Cardiac muscle cell (in vitro differentiated cells and primary cell): ENCODE measurements at regions not wholly inside any gene's neighbourhood (a gene's known extent, or its start where the extent isn't known, plus 50 kb on each side); places are given as distances from the start of the nearest gene placed in this dataset.

ENCODE experiments used
- DNase-seq, 2 donors: peaks; one replicate each; pipeline versions ENCODE4 v3.0.0 to v3.0.0-alpha.2; 2010 to 2017; ENCODE audit warnings: low read depth in 1 of 2, low spot score in 1 of 2
- H3K27ac ChIP-seq: fragments of 200-600 bp; sonication (generic); 2 replicates; pipeline ENCODE4 v1.5.1; 2016
- H3K27me3 ChIP-seq: fragments of 200-600 bp; sonication (generic); 2 replicates; pipeline ENCODE4 v1.6.0; 2016; ENCODE audit warnings: control low read depth
- H3K36me3 ChIP-seq: fragments of 200-600 bp; sonication (generic); 2 replicates; pipeline ENCODE4 v1.5.1; 2016; ENCODE audit warnings: control low read depth
- H3K4me1 ChIP-seq: fragments of 200-600 bp; sonication (generic); 2 replicates; pipeline ENCODE4 v1.8.1; 2017; ENCODE audit warnings: low read depth, mild to moderate bottlenecking, mixed run types
- H3K4me3 ChIP-seq: fragments of 200-600 bp; sonication (generic); 2 replicates; pipeline ENCODE4 v1.5.1; 2016; ENCODE audit warnings: mild to moderate bottlenecking
- H3K9me3 ChIP-seq: fragments of 200-600 bp; sonication (generic); 2 replicates; pipeline ENCODE4 v1.5.1; 2017; ENCODE audit warnings: low read depth, mild to moderate bottlenecking, control low read depth
- TF ChIP-seq, protein P1 (sequence below): IDR thresholded peaks from 2 replicates; pipeline ENCODE4 v1.5.1; 2012; ENCODE audit warnings: low read depth, mild to moderate bottlenecking, low read length

DNA sequence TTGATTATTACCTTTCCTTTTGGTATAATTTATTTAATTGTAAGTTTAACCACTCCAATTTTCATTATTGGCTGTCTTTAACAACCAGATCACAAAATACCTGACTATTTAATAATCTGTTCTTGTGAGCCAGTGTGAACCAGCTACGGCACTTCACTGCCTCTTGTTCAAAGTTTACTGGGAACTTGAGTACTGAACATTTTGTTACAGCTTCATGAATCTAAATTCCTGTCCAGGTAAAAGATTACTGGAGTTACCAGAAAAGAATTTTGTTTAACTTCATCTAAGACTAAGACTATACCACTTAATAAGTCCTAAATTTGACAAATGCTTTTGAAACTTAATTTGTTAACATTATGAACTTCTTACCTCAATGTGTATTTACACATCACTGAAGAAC is 178.3 kb downstream of the FBXO8 start:
- TF ChIP-seq, protein P1, sequence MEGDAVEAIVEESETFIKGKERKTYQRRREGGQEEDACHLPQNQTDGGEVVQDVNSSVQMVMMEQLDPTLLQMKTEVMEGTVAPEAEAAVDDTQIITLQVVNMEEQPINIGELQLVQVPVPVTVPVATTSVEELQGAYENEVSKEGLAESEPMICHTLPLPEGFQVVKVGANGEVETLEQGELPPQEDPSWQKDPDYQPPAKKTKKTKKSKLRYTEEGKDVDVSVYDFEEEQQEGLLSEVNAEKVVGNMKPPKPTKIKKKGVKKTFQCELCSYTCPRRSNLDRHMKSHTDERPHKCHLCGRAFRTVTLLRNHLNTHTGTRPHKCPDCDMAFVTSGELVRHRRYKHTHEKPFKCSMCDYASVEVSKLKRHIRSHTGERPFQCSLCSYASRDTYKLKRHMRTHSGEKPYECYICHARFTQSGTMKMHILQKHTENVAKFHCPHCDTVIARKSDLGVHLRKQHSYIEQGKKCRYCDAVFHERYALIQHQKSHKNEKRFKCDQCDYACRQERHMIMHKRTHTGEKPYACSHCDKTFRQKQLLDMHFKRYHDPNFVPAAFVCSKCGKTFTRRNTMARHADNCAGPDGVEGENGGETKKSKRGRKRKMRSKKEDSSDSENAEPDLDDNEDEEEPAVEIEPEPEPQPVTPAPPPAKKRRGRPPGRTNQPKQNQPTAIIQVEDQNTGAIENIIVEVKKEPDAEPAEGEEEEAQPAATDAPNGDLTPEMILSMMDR = no peak
- Histone ChIP-seq H3K9me3 (no peaks in the 10 kb centered on the region), H3K27me3 (no peaks in the 10 kb centered on the region), H3K4me3 (no peak overlapping the region), H3K27ac (no peak overlapping the region), H3K36me3 (no peaks in the 10 kb centered on the region), H3K4me1 (no peaks in the 10 kb centered on the region)
- DNase-seq = no peak

DNA sequence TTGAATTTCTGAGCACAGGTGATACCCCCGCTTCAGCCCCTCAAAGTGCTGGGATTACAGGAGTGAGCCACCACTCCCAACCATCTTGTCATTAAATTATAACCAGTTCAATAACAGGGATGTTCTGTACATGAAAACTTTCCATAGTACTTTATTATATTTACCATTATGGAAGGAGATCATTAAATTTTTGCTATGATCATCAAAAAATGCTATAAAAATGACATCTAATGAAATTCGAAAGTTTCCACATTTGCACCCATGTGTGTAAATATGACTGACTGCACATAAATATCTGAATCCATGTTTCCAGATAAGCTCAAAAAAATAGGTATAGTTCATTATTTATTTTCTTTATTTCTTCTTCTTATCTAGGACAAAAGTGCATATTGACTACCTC is 182.6 kb downstream of the FBXO8 start:
- no peaks in the 10 kb centered on the region for H3K4me1 ChIP-seq
- H3K27me3 ChIP-seq = no peaks in the 10 kb centered on the region
- H3K4me3 ChIP-seq = no peak overlapping the region
- no peaks in the 10 kb centered on the region for H3K9me3 ChIP-seq
- TF ChIP-seq, protein P1 = no peak
- no peaks in the 10 kb centered on the region for H3K36me3 ChIP-seq
- no peak overlapping the region for H3K27ac ChIP-seq
- DNase-seq = no peak

DNA sequence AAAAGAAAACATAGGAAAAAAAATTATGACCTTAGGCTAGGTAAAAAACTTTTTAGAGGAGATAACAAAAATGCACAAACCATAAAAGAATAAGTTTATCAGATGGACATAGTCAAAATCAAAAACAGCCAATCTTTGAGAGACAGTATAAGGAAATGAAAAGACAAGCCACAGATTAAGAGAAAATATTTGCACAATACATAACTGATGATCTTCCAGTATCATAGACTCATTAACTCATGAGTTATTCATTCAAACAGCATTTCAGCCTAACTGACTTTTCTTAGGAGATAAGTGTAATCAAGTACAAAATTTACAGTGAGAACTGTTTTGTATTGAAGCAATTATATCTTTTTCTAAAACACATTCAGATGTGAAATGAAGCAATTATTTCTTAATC is 183.8 kb downstream of the FBXO8 start:
- H3K27me3 ChIP-seq = no peaks in the 10 kb centered on the region
- no peaks in the 10 kb centered on the region for H3K36me3 ChIP-seq
- no peaks in the 10 kb centered on the region for H3K4me1 ChIP-seq
- TF ChIP-seq, protein P1 = no peak
- H3K9me3 ChIP-seq = no peaks in the 10 kb centered on the region
- no peak overlapping the region for H3K27ac ChIP-seq
- no peak for DNase-seq
- no peak overlapping the region for H3K4me3 ChIP-seq

DNA sequence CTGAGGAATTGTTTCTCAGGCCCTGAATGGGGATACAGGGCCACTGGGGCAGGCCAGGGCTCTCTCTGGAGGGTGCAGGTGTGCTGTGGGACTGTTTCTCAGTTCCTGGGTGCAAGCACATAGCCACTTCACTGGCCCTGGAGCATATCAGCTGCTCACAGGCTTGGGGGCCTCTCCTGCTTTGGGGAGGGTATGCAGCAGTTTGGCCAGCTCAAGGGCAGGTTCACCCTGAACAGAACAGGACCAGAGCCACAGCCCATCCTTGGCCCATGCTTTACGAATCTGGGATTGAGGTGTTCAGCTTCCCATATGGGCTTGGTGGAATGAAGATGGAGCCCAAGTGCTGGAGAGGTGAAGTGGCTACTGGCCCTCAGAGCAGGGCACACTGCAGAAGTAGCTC is 186.5 kb downstream of the FBXO8 start:
- Histone ChIP-seq H3K27ac (no peak overlapping the region), H3K27me3 (no peaks in the 10 kb centered on the region), H3K4me1 (no peaks in the 10 kb centered on the region), H3K9me3 (no peaks in the 10 kb centered on the region), H3K4me3 (no peak overlapping the region), H3K36me3 (no peaks in the 10 kb centered on the region)
- TF ChIP-seq, protein P1 = no peak
- no peak for DNase-seq

DNA sequence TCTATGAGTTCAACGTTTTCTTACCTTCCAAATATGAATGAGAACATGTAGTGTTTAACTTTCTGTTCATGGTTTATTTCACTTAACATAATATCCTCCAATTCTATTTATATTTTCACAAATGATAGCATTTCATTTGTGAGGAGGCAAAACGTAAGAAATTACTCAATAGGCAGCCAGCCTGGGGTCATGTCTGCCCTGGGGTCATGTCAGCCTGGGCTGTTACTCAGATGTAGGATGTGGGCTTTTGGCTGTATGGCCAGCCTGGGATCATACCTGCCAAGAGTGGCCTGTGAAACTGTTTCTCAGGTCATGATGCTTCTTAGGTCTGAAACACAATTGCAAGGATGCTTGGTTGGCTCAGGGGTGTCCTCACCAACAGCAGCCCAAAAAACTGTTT is 187.0 kb downstream of the FBXO8 start:
- TF ChIP-seq, protein P1 = no peak
- Histone ChIP-seq H3K27me3 (no peaks in the 10 kb centered on the region), H3K4me1 (no peaks in the 10 kb centered on the region), H3K4me3 (no peak overlapping the region), H3K27ac (no peak overlapping the region), H3K9me3 (no peaks in the 10 kb centered on the region), H3K36me3 (no peaks in the 10 kb centered on the region)
- DNase-seq = no peak

DNA sequence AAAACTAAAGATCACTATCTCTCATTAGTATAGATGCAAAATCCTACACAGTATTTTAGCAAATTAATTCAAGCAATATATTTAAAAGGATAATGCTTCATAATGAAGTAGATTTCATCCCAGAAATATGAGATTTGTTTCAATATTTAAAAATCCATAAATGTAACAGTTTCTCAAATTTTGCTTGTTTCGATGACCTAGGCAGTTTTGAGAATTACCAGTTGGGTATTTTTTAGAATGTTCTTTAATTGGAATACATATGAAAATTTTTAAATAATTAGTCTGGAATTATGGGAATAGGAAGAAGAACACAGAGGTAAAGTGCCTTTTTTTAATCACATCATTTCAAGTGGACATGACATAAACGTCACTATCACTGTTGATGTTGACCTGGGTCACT is 192.3 kb downstream of the FBXO8 start:
- Histone ChIP-seq H3K36me3 (no peaks in the 10 kb centered on the region), H3K4me3 (no peak overlapping the region), H3K9me3 (no peaks in the 10 kb centered on the region), H3K27me3 (no peaks in the 10 kb centered on the region), H3K4me1 (peaks cover 17% of the 10 kb centered on the region), H3K27ac (no peak overlapping the region)
- TF ChIP-seq, protein P1 = no peak
- no peak for DNase-seq
